ENCODE measurements at regions not wholly inside any gene's neighbourhood (a gene's known extent, or its start where the extent isn't known, plus 50 kb on each side); places are given as distances from the start of the nearest gene placed in this dataset.

GRCh38 chr2:6576302-6576701 is 289.4 kb downstream of the CMPK2 start:
- Mint-ChIP-seq H3K27me3 (ENCODE audit: low read depth) (no peaks in the 10 kb centered on the region), H3K9me3 (no peaks in the 10 kb centered on the region), H3K4me3 (no peak overlapping the region), H3K27ac (no peak overlapping the region), H3K4me1 (peaks cover 14% of the 10 kb centered on the region in 2 experiments), H3K36me3 (ENCODE audit: insufficient read depth in 1 of 3, low read depth in 3 of 3) (no peaks in the 10 kb centered on the region)
- Histone ChIP-seq H2BK120ac (ENCODE audit: low read depth, low read length, poor library complexity, severe bottlenecking) (no peak overlapping the region), H4K8ac (replicated peaks; ENCODE audit: insufficient read length, low read depth, low read length) (no peak overlapping the region), H2AK5ac (ENCODE audit: insufficient read length, low read length) (no peak overlapping the region), H3K4me2 (ENCODE audit: insufficient read depth, insufficient read length, low read length) (no peak overlapping the region), H3K79me2 (ENCODE audit: insufficient read depth, low read length) (no peaks in the 10 kb centered on the region), H3K4ac (ENCODE audit: low read depth, low read length) (no peak overlapping the region), H3T11ph (ENCODE audit: low read length) (no peak overlapping the region), H2BK20ac (ENCODE audit: low read depth, low read length, poor library complexity, severe bottlenecking) (no peak overlapping the region), H3K23me2 (ENCODE audit: insufficient read length, low read depth, low read length, poor library complexity, severe bottlenecking) (no peaks in the 10 kb centered on the region), H2BK5ac (ENCODE audit: insufficient read length, low read length) (no peak overlapping the region), H3K18ac (ENCODE audit: insufficient read length, low read depth, low read length) (no peak overlapping the region), H2BK15ac (ENCODE audit: low read depth, low read length) (no peak overlapping the region), H2AFZ (ENCODE audit: low read length) (no peak overlapping the region), H4K5ac (ENCODE audit: insufficient read length, low read depth, low read length) (no peak overlapping the region), H3K23ac (ENCODE audit: insufficient read length, low read depth, low read length) (no peak overlapping the region), H3K4me1 (ENCODE audit: insufficient read depth, low read length) (no peaks in the 10 kb centered on the region), H3K9me3 (ENCODE audit: control insufficient read depth, low read depth, low read length) (no peaks in the 10 kb centered on the region), H4K20me1 (ENCODE audit: control insufficient read depth, insufficient read depth, insufficient read length) (no peaks in the 10 kb centered on the region), H3K27me3 (ENCODE audit: insufficient read depth, low read length) (no peaks in the 10 kb centered on the region), H3K14ac (ENCODE audit: insufficient read depth, low read length) (no peak overlapping the region), H3K9ac (ENCODE audit: extremely low read depth, insufficient read length, low read length) (no peak overlapping the region), H3K56ac (ENCODE audit: insufficient read length, low read depth, low read length) (no peak overlapping the region), H3K79me1 (ENCODE audit: insufficient read depth, low read depth, low read length, poor library complexity, severe bottlenecking) (no peaks in the 10 kb centered on the region), H4K91ac (ENCODE audit: insufficient read length, low read depth, low read length) (no peak overlapping the region), H2BK12ac (ENCODE audit: insufficient read length, low read depth, low read length) (no peak overlapping the region), H3K27ac (ENCODE audit: insufficient read length, low read depth, low read length) (no peak overlapping the region)
- no CpG with 5 or more reads among the region's 2 CpGs for WGBS (ENCODE audit: extremely low coverage, insufficient read length, low lambda C conversion rate)
- no peak for DNase-seq
- no peak for TF ChIP-seq CTCF (conservative IDR thresholded peaks at IDR 0.05)

All from H9 (cell line).